ENCODE measurements at regions not wholly inside any gene's neighbourhood (a gene's known extent, or its start where the extent isn't known, plus 50 kb on each side); places are given as distances from the start of the nearest gene placed in this dataset.

DNA sequence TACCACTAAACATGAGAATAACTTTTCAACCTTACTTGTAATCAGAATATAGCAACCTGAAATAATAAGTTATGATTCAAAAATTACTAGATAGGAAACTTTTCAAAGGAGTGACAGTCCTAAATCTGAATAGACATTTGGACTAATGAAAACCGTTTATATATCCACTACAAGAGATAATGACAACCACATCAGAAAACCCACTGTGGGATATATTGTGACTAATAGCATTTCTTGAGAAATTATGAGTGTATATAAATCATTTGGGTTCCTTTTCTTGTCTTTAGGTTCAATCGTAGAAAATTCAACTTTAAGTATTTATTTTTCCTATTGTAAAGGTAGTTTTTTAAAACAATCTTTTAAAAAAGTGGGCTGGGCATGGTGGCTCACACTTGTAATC lies 170.2 kb upstream of the PRSS58 start:
- TF ChIP-seq POLR2A (IDR thresholded peaks at IDR 0.05) (no peak), POLR2AphosphoS5 (IDR thresholded peaks at IDR 0.05) (no peak)
- TF ChIP-seq, protein P1, sequence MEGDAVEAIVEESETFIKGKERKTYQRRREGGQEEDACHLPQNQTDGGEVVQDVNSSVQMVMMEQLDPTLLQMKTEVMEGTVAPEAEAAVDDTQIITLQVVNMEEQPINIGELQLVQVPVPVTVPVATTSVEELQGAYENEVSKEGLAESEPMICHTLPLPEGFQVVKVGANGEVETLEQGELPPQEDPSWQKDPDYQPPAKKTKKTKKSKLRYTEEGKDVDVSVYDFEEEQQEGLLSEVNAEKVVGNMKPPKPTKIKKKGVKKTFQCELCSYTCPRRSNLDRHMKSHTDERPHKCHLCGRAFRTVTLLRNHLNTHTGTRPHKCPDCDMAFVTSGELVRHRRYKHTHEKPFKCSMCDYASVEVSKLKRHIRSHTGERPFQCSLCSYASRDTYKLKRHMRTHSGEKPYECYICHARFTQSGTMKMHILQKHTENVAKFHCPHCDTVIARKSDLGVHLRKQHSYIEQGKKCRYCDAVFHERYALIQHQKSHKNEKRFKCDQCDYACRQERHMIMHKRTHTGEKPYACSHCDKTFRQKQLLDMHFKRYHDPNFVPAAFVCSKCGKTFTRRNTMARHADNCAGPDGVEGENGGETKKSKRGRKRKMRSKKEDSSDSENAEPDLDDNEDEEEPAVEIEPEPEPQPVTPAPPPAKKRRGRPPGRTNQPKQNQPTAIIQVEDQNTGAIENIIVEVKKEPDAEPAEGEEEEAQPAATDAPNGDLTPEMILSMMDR (IDR thresholded peaks at IDR 0.05) = no peak

Measured in breast epithelium (tissue), 3 donors.